ENCODE measurements at regions not wholly inside any gene's neighbourhood (a gene's known extent, or its start where the extent isn't known, plus 50 kb on each side); places are given as distances from the start of the nearest gene placed in this dataset.

DNA sequence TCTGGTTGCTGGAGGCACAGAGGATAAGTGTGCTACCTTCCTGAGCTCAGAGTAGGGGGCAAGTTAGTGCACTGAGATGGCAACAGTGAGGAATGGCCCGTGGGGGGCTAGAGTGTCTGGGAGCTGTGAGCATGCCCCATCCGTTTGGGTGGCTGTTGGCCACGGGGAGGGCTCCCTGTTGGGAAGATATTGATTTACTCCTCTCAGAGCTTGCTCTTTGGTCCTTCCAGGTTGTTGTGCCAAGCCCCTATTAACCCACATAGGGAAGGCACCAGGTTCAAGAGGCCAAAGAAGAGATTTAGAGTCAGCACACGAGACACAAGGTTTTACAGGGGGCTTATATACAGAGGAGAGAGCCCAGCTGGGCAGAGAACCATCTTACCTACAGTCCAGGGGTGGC, 318.8 kb downstream of the TSN start:
- no peak for TF ChIP-seq POLR2AphosphoS5 (IDR thresholded peaks at IDR 0.05; ENCODE audit: low read depth, low read length)
- TF ChIP-seq TAF1 (IDR thresholded peaks at IDR 0.05; ENCODE audit: borderline replicate concordance, low read depth, low read length) = no peak
- TF ChIP-seq POLR2A (IDR thresholded peaks at IDR 0.05; ENCODE audit: low read depth, low read length) = no peak
